ENCODE measurements at regions not wholly inside any gene's neighbourhood (a gene's known extent, or its start where the extent isn't known, plus 50 kb on each side); places are given as distances from the start of the nearest gene placed in this dataset.

DNA sequence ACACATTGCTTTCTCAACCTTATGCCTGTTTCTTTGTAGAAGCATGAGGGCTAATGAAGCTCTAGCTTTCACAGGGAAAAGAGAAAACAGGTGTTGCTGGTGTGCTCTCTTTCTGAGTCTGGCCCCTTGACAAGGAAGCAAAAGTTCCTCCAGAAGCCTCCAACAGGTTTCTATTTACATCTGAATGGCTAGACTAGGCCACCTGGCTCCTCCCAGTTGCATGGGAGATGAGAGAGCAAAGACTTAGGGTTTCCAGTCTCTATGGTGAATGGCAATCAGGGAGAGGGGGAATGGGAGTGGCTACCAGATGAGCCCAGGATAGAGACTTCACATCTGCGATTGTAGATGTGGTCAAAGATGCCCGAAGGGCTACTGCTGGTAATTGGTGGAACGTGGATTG, 138.1 kb upstream of the PLXNC1 start (continued):
- no peak for TF ChIP-seq SP1 (IDR thresholded peaks at IDR 0.05; ENCODE audit: low read depth, low read length)
- no peak for TF ChIP-seq LARP7 (IDR thresholded peaks at IDR 0.05)
- no peak for TF ChIP-seq NFYB (IDR thresholded peaks at IDR 0.05; ENCODE audit: insufficient read depth, low read depth, low read length)
- TF ChIP-seq ZBED1 (IDR thresholded peaks at IDR 0.05; ENCODE audit: borderline replicate concordance) = no peak
- TF ChIP-seq, protein P1, sequence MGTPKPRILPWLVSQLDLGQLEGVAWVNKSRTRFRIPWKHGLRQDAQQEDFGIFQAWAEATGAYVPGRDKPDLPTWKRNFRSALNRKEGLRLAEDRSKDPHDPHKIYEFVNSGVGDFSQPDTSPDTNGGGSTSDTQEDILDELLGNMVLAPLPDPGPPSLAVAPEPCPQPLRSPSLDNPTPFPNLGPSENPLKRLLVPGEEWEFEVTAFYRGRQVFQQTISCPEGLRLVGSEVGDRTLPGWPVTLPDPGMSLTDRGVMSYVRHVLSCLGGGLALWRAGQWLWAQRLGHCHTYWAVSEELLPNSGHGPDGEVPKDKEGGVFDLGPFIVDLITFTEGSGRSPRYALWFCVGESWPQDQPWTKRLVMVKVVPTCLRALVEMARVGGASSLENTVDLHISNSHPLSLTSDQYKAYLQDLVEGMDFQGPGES (IDR thresholded peaks at IDR 0.05) = no peak

DNA sequence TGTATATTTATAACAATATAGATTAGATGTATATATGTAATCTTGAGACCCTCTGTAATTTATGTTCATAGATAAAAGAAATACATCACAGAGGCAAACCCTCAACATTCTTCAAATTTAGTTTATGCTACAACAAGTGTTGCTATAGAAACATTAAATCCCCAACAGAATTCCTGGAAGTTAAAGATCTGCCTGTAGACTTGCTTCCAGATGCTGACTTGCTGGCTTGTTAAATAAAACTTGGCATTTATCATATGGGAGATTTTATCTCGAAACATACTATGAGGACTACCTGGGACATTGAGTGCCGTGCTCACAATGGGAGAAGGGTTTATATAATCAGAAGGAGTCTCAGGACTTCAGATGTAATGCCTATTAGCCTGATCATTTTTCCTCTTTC, 136.3 kb upstream of the PLXNC1 start:
- no peak for DNase-seq (ENCODE audit: low read depth, low spot score)
- Histone ChIP-seq H3K4me3 (no peak overlapping the region), H3K4me2 (ENCODE audit: control insufficient read depth, insufficient read depth) (no peak overlapping the region), H2AFZ (ENCODE audit: control insufficient read depth, low read depth, low read length) (no peak overlapping the region), H3K79me2 (ENCODE audit: control insufficient read depth, insufficient read depth, low read length) (no peaks in the 10 kb centered on the region), H3K36me3 (ENCODE audit: control insufficient read depth in 2 of 2, insufficient read depth in 2 of 2, low read length in 1 of 2) (no peaks in the 10 kb centered on the region), H3K4me1 (ENCODE audit: control insufficient read depth, insufficient read depth, low read length) (no peaks in the 10 kb centered on the region), H3K9ac (ENCODE audit: control insufficient read depth, insufficient read depth, low read length) (no peak overlapping the region), H4K20me1 (ENCODE audit: control insufficient read depth, insufficient read depth) (no peaks in the 10 kb centered on the region), H3K9me3 (replicated peaks; ENCODE audit: control insufficient read depth, insufficient read depth, low read length) (peaks cover under 1% of the 10 kb centered on the region; the same call in 1 of the 3 replicates), H3K27me3 (replicated peaks in 1 of 2; ENCODE audit: control insufficient read depth in 2 of 2, insufficient read depth in 2 of 2, low read length in 1 of 2) (no peaks in the 10 kb centered on the region), H3K27ac (ENCODE audit: control insufficient read depth, insufficient read depth) (no peak overlapping the region)
- no peak for FAIRE-seq
- BruUV-seq (replicated peaks) = no TSS peak
- ChIA-PET POLR2A (no interaction called here), CTCF (no interaction called here), SMC1A (ENCODE audit: uncharacterized antibody, unreplicated experiment) (no interaction called here), RAD21 (ENCODE audit: unreplicated experiment) (no interaction called here)
- WGBS (ENCODE audit: insufficient coverage, insufficient replicate concordance, low lambda C conversion rate, missing lambda C conversion rate) = 12% methylated on average over 2 of the region's 2 CpGs
- intact Hi-C loops (cut with micrococcal nuclease; ENCODE audit: unreplicated experiment) = no loop called here
- ATAC-seq = no peak
- TF ChIP-seq CREB1 (IDR thresholded peaks at IDR 0.05; ENCODE audit: low read depth) = no peak
- TF ChIP-seq NRF1 (conservative IDR thresholded peaks at IDR 0.05; ENCODE audit: low read depth, low read length) = no peak
- no peak for TF ChIP-seq MXI1 (IDR thresholded peaks at IDR 0.05; ENCODE audit: low read depth, low read length)
- TF ChIP-seq MEF2B (IDR thresholded peaks at IDR 0.05; ENCODE audit: partially characterized antibody, poor library complexity, severe bottlenecking) = no peak
- no peak for TF ChIP-seq TCF7 (IDR thresholded peaks at IDR 0.05; ENCODE audit: borderline replicate concordance)
- TF ChIP-seq EGR1 (IDR thresholded peaks at IDR 0.05; ENCODE audit: borderline replicate concordance in 1 of 2, low read depth in 2 of 2, low read length in 2 of 2) = no peak
- TF ChIP-seq, protein P2, sequence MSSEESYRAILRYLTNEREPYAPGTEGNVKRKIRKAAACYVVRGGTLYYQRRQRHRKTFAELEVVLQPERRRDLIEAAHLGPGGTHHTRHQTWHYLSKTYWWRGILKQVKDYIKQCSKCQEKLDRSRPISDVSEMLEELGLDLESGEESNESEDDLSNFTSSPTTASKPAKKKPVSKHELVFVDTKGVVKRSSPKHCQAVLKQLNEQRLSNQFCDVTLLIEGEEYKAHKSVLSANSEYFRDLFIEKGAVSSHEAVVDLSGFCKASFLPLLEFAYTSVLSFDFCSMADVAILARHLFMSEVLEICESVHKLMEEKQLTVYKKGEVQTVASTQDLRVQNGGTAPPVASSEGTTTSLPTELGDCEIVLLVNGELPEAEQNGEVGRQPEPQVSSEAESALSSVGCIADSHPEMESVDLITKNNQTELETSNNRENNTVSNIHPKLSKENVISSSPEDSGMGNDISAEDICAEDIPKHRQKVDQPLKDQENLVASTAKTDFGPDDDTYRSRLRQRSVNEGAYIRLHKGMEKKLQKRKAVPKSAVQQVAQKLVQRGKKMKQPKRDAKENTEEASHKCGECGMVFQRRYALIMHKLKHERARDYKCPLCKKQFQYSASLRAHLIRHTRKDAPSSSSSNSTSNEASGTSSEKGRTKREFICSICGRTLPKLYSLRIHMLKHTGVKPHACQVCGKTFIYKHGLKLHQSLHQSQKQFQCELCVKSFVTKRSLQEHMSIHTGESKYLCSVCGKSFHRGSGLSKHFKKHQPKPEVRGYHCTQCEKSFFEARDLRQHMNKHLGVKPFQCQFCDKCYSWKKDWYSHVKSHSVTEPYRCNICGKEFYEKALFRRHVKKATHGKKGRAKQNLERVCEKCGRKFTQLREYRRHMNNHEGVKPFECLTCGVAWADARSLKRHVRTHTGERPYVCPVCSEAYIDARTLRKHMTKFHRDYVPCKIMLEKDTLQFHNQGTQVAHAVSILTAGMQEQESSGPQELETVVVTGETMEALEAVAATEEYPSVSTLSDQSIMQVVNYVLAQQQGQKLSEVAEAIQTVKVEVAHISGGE (CRISPR knock-in tag; IDR thresholded peaks at IDR 0.05) = no peak
- TF ChIP-seq CHD2 (IDR thresholded peaks at IDR 0.05; ENCODE audit: borderline replicate concordance, low read depth, low read length) = no peak
- in situ Hi-C loops (cut with MboI) = no loop called here
